CD4-positive, alpha-beta T cell treated with Interferon alpha-2 for 1 hour (primary cell): ENCODE measurements at regions not wholly inside any gene's neighbourhood (a gene's known extent, or its start where the extent isn't known, plus 50 kb on each side); places are given as distances from the start of the nearest gene placed in this dataset.
"Not testable (repeated sequence)": the region's sequence is repeated elsewhere in the genome, so short reads cannot be mapped to it uniquely, and the experiment has no call there.

ENCODE experiments used
- DNase-seq, 2 donors: peaks; one replicate each; pipeline ENCODE4 v3.0.0-alpha.2; 2020 to 2022

DNA sequence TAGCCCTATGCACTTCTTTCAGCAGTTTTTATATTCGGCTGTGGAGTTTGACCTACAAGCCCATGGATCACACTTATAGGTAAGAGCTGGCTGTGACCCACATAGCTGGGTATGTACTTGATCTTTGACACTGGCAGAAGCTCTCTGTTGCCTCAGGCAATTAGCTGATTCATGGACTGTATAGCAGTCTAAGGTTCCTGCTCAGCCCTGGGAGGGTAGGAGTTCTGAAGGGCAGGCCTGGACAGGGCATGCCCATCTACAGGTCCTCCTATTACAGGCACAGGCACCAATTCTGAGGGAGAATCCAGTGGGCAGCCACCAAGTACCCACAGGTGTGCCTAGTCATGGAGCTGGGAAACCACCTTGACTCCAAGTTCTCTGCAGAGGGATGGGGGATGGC lies 301.8 kb upstream of the GALNT5 start:
- DNase-seq = no peak

DNA sequence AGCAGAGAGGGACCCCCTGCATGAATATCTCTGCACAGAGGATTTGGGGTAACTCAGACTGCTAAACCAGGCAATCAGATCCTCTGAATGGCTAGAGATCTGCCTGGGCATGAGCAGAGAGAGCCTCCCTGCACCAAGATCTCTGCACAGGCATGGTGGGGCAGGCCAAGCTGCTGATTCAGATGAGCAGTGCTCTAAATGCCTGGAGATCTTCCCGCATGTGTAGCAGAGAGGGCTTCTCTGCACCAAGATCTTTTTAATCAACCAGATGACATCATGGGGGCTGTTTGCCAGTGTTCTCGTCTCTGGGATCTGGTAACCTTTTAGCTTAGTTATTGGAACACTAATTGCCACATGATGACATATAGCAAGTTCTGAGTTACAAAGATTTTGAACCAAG lies 301.3 kb upstream of the GALNT5 start:
- no peak for DNase-seq

DNA sequence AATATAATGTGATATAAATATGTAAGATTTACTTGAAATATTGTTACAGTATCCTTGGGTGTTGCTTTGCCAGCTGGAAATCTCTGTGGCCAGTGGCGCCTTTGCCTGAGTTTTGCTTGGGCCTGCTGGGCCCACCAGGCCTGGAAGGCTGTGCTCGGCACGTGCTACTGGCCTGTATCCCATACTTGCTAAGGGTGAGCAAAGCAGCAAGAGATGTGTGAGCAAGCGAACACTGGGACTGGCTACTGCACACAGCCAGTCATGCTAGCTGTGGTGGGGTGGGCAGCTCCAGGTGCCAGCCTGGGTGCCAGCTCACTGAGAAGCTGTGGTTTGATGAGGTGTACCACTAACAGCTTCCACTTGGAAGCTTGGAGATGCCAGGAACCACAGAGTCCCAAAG lies 299.1 kb upstream of the GALNT5 start:
- no peak for DNase-seq

DNA sequence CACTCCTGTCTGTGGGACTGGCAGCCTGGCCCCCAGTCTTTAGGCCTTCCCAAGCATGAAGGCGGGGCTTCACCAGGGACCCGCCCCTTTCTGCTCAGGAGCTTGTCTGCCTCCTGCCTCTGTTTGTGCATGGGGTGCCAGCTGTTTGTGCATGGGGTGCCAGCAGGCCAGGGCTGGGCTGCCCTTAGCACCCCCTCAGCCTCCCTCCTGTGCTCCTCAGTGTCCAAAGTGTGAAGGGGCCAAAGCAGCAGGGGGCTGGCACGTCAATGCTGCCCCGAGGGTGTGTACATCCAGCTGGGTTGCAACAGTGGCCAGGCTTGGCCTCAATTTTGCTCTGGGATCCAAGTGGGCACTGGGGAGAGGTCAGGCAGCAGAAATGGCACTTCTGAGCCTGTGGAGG lies 298.0 kb upstream of the GALNT5 start:
- DNase-seq = no peak

DNA sequence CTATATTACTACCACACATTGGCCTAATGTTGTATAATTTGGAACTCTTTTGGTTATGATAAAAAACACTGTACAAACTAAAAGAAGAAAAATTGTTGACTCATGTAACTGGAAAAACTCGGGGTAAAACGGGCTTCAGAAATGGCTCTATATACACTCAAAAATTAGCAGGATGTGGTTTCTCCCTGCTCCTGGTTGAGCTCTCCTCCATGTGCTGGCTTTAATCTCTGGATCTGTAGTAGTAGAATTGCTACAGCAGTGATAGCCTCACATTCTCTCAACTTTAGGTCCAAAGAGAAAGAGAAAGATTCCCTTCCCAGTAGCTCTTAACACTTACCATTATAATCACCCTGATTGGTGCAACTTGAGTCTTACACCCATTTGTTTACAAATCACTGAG lies 274.9 kb upstream of the GALNT5 start:
- DNase-seq = no peak

DNA sequence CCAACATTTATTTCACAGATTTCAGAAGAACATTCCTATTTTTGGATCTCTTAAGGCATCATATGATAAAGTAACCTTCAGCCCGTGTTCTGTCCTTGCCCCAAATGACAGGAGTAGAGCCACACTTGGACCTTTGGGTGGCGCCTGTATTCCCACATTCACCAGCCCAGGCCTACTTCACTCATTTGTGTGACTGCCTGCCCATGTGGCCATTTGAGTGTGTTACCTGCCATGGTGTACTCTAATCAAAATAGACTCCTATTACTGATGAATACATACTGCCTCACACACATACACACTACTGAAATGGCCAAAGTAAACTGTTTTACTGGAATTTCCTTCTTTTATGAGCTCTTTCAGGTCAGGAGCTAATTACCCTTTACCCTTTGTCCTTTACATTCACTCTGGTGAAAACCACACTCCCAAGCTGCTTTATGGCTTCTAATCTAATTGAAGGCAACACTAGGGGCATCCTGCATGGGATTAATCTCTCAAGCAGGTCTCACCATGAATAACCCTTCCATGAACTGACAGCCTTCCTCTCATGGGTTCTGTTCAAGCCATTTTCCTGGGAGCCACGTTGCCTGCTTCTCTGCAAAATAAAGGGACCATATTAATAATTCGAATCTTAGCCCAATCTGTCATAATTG lies 271.0 kb upstream of the GALNT5 start:
- no peak for DNase-seq

DNA sequence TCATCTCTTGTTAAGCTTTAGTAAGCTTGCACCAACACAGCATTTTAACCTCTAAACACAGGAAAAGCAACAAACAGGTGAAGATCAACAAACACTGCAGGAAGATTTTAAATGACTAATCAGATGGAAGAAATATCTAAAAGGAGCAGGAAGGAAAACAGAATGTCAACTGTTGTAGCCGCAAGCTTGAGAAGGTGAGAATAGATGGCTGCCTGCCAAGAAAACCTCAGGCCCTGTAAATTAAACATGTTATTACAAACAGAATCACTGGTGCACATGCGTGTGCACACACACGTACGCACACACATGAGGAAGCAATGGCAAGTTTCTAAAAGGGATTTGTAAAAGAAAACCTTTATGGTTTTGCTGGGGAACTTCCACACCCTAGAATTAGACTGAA lies 257.8 kb upstream of the GALNT5 start:
- DNase-seq = no peak

DNA sequence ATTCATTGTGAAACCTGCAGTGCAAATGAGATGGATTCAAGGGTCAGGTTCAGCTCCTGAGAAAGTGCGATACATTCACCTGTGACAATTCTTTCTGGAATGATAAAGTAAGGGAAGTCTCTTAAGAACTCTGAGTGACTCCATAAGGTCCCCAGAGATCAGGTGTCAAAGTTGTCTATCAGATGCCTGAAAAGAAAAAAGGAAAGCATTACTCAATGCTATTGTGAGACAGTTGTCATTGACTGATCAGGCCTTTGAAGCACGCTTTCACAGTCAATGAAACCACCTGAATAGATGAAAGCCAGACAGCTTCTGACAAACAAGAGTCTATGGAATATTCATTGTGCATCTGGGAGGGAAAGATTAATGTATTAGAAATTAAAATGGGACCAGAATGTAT lies 252.7 kb upstream of the GALNT5 start:
- no peak for DNase-seq

DNA sequence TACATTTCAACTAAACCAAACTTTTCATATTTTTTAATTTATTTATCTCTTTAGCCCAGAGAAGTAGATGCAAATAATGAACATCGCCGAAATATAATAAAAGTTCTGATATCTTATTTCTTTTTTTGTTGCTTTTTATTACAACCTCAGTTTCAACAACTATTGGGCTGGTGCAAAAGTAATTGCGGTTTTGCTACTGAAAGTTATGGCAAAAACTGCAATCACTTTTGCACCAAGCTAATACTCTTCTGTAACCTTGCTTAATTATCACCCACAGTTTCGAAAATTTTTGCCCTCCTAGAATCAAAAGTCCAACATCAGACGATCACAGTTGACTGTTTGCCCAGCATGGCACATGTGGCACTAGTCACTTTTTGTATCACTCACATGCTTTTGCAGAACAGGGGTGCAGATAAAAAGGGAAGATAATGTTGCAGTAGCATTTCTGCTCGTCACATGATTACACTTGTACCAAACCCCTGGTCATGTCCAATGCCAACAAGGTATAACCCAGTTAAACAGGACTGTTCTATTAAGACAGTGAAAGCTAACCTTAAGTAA lies 242.4 kb upstream of the GALNT5 start:
- no peak for DNase-seq

DNA sequence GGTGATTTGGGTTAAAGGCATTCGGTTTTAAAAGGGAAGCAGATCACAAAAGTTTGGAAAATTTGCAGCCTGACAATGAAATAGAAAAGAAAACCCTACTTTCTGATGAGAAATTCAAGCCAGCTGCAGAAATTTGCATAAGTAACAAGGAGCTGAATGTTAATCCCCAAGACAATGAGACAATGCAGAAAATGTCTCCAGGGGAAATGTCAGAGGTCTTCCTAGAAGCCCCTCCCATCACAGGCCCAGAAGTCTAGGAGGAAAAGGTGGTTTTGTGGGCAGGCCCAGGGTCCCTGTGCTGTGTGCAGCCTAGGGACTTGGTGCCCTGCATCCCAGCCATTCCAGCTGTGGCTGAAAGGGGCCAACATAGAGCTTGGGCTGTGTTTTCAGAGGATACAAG lies 234.2 kb upstream of the GALNT5 start:
- not testable (repeated sequence) for DNase-seq

DNA sequence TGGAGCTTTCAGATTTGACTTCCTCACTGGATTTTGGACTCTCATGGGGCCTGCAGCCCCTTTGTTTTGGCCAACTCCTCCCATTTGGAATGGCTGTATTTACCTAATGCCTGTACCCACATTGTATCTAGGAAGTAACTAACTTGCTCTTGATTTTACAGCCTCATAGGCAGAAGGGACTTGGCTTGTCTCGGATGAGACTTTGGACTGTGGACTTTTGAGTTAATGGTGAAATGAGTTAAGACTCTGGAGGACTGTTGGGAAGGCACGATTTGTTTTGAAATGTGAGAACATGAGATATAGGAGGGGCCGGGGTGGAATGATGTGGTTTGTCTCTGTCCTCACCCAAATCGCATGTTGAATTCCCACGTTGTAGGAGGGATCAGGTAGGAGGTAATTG lies 233.4 kb upstream of the GALNT5 start:
- no peak for DNase-seq

DNA sequence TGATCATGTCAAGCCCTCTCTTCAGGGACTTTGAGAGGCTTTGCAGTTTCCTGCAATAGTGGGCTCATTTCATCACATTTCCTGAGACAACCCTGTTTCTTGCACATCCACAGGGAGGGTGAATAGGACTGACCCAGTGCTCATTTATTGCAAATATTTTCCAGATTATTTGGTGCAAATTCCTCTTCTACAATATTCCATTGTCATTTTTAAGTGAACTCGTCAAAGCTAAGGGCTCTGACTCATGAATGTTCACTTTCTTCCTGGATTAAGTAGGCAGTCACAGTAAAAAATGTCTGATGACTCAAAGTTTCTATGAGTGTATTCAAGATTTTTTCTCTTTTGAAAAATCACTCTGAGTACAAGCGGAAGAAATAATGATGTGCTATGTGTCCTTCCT lies 225.5 kb upstream of the GALNT5 start:
- DNase-seq = no peak

DNA sequence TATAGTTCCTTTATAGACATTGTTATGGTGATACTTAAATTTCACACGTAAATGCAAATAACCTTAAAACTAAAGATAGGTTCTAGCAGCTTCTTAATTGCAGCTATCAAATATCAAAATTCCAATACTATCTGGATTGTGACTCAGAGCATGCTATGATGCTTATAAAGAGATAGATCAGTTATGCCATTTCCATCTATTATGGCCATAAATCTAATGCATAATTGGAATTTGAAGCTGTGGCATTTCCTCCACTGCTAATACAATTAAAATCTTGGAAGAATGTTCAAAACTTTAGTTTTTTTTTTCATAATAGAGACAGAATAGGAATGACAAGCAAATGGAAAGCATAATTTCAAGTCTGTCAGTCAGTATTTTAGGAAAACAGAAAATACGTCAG lies 220.8 kb upstream of the GALNT5 start:
- no peak for DNase-seq

DNA sequence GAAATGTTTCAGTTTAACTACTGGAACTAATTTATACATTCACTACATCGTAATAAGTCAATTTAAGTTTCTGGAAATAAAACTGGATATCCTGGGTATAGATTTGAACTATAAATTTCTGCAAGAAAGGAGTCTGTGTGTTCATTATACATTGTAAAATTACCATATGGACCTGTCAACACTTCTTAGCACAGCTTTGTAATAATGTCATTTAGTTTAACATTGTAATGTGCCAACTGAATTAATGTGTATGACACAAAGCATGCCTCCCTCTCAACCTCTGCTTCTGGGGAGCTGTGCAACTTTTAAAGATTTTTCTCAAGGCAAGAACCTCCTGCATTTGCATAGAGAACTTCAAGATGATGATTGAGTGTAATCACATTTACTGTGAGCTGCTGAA lies 213.7 kb upstream of the GALNT5 start:
- DNase-seq = no peak

DNA sequence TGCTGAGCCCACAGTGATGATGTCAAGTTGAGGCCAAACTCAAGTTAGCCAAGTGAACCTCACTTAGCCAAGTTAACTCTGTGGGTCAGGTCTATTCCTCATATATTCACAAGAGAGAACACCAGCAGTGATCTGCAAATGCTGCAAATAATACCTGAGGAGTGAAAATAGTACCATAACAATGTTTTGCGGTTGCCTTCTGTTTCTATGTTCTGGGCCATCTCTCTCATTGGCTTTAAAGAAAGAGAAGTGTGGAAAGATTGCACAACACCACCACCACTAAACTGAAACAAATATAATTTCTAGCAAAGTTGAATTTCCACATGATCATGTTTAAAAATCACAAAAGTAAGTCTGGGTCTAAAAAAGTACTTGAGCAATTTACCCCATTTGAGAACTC lies 211.1 kb upstream of the GALNT5 start:
- no peak for DNase-seq

DNA sequence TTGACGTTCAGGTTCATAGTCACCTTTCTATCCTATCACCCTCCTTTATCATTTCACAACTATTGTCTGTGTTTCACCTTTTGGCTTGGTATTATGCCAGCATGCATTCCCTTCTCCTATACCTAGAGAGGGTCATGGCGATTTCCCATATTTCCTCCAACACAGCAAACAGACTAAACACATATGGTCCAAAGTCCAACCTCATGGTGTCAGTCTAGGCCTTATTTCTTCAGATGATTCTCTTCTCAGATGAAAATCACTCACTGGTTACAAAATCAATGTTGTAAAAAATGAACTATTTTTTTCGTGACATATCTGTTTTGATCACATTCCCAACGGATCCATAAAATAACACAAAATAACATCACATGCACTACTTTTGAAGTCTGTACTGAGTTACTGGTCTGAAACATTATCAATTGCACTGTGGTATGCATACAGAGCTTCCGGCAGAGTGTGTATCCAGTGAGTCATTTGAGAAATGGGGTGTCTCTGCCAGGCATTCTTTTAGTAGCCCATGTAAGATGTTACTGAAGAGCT lies 204.8 kb upstream of the GALNT5 start:
- no peak for DNase-seq

DNA sequence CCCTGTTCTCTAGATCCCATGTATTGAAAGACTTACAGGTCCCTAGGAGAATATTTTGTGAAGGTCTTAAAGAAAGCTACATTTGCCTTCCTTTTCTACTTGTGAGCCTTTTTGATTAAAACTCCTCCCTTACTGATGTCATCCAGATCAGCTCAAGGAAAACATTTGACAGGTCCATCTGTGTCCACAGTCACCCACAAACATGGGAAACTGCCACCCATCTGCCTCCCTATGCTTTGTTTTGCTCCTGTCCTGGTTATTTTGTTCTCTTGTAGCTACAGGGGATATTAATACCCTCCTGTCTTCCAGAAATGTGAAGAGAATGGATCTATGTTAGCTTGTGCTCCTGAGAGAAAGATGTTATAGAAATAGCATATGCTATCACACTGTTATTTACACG lies 203.6 kb upstream of the GALNT5 start:
- DNase-seq = no peak

DNA sequence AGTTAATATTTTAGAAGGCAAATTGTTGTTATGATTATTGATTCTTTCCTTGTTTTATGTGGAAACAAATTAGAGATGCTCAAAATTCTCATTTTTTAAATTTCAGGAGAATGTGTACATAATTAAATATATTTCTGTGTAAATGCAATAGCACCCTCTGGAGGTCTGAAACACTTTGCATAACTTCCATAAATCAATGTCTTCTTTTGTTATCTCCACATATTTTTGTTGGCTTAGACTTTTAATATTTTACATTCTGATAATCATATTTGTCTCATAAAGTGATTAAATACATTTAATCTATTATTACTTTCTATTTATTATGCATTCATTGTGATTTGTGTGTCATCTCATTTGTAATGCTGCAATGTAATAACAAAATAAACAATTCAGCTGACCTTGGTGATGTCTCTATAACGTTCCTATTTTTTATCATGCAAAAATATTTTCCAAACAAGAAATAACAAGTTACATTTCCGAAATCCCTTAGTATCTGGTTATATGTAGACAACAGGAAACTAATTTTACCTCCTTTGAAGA lies 201.8 kb upstream of the GALNT5 start:
- no peak for DNase-seq

DNA sequence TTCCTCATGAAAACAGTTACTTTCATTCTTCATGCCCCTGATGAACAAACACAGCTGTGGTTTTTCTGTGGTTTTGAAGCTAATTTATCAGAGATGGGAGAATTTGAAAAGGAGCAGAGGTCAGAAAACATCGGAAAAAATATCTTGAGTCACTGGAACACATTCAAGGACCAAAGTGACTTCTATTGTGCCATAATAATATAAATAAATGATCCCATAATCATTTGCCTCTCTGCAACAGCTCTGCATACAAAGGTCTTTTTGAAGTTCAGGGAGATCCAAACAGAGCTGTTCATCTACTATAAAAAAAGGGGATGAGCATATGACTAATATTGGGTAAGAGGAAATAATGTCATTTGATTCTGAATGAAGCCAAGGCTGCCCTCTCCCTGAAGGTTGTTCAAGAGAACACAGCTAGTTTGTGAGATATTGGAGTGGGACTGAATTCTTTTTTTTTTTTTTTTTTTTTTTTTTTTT lies 201.3 kb upstream of the GALNT5 start:
- no peak for DNase-seq

DNA sequence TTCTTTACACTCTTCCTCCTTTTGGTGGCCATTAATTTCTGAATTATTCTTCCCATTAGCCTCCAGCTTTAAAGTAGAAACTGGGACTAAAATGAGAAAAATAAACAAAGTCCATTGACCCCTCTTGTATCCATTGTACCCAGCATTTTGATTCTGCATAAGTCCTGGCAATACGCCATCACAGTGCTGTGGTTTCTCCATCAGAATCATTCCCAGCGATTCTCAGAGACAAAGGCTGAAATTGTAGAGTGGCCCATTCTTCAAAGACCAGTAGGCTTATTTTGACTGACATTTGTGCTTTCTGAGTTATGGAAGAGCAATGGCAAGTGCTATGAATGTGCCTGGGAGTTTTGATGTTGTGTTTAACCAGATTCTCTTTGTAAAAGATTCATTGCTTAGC lies 199.3 kb upstream of the GALNT5 start:
- DNase-seq = no peak

DNA sequence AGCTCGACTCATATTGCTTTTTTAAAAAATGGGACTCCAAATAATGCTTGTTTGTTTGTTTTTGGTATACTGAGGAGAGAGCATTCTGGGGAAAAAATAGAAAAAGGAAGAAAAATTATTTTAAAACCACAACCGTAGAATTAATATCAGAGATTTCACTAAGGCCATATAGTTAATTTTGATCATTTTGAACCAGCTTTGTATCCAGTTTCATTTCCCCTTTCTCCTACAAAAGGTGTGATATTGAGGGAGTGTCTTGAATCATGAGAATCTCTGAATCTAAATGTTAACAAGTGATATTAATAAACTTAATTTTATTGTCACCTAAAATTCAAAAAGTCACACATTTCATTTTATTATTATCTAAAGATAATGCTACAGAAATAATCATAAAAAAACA lies 198.5 kb upstream of the GALNT5 start:
- DNase-seq = no peak

DNA sequence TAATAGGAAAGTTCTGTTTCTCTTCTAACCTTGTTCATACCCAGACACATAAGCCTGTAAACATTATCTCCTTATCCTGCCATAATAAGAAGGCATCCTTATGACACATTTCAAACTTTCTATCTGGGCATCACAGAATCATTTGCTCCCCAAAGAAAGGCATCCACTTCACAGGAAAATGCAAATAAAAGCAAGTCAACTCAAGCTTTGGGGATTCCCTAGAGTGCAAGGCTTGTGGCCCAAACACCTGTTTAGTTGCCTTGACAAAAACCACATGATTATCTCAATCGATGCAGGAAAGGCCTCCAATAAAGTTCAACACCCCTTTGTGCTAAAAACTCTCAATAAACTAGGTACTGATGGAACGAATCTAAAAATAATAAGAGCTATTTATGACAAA lies 195.7 kb upstream of the GALNT5 start:
- DNase-seq = no peak

DNA sequence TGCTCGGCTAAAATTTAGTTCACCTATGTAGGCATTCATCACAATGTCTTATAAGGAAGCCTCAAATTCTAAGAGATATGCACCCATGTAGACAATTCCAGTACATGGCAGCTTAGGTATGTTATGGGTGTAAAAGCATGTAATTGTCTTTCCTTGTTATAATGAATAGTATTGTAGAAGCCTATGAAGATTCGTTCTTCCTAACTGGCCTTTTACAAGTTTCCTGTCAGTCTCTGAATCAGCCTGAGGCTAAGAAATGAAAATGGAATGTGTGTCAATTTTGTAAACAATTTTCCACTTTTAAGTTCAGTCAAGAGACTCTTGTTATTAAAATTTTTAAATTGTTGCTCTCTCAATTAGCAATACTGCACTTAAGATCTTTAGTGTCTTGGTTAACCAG lies 189.9 kb upstream of the GALNT5 start:
- DNase-seq = no peak

DNA sequence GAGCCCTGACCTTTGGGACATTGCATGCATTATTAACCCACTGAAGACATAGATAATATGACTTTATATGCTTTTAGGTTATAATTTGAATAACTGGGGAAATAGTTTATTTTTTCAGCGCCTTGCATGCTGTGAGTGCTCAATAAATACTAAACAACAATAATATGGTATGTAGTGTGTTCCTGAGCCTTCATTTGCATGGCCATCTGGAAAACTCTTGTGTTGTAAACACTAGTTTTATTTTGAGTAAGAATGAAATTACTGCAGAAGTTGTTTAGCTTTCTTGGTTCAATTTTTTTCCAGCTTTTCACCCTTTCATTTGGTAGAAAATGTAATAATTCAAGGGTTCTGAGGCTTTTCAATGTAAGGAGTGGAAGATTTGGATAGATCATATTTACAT lies 189.3 kb upstream of the GALNT5 start:
- no peak for DNase-seq

DNA sequence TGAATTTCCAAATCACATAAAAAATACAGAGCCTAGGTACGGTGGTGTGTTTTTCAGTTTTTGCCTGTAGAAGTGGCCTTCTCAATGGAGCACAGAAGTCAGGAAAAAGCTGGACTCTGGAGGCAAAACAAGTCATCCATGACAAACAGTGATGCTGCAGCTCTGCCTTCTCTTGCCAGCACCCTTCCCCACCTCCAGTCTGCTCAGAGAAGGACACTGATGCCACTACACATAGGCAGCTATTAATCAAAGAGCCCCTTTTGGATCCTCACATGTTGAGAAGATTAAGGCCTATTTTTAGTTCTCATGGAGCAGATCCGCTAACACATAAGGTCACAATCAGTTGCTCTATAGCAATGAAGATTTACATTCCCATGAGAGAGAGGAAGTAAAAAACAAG lies 181.6 kb upstream of the GALNT5 start:
- no peak for DNase-seq
